Breast epithelium (tissue), 4 donors: ENCODE measurements at regions not wholly inside any gene's neighbourhood (a gene's known extent, or its start where the extent isn't known, plus 50 kb on each side); places are given as distances from the start of the nearest gene placed in this dataset.

Source experiments
- DNase-seq, 2 donors: peaks; one replicate each; pipeline ENCODE4 v3.0.0-alpha.2; 2019; ENCODE audit warnings: low spot score in 2 of 2
- H3K27ac ChIP-seq, 2 donors: fragments of 200-600 bp; sonication (generic) in 1 of 2; one replicate each; pipeline ENCODE4 v1.5.1; 2016 to 2019; ENCODE audit warnings: mild to moderate bottlenecking in 1 of 2
- H3K27me3 ChIP-seq, 2 donors: fragments of 200-600 bp; sonication (generic) in 1 of 2; one replicate each; pipeline versions ENCODE4 v1.5.1 to v1.6.0; 2017 to 2019; ENCODE audit warnings: control low read depth in 1 of 2, mild to moderate bottlenecking in 1 of 2
- H3K36me3 ChIP-seq: fragments of 200-600 bp; one replicate; pipeline ENCODE4 v1.5.1; 2019
- H3K4me1 ChIP-seq, 2 donors: fragments of 200-600 bp; sonication (generic); one replicate each; pipeline ENCODE4 v1.5.1; 2016 to 2019; ENCODE audit warnings: control low read depth in 1 of 2
- H3K4me3 ChIP-seq, 3 donors: fragments of 200-600 bp; sonication (generic); 1 replicate in 2 of 3; 2 replicates in 1 of 3; pipeline ENCODE4 v1.5.1; 2016 to 2019; ENCODE audit warnings: mild to moderate bottlenecking in 3 of 3, moderate library complexity in 2 of 3
- H3K9me3 ChIP-seq, 2 donors: fragments of 200-600 bp; sonication (generic) in 1 of 2; one replicate each; pipeline ENCODE4 v1.5.1; 2016 to 2019; ENCODE audit warnings: control low read depth in 1 of 2
- CTCF ChIP-seq, 3 donors: fragments of 450-650 bp; IDR thresholded peaks; one replicate each; pipeline ENCODE4 v1.5.1; 2016 to 2017; ENCODE audit warnings: antibody characterized with exemption in 3 of 3, mild to moderate bottlenecking in 3 of 3, moderate library complexity in 3 of 3
- POLR2A ChIP-seq: fragments of 450-650 bp; IDR thresholded peaks from one replicate; pipeline ENCODE4 v1.6.1; 2016; ENCODE audit warnings: antibody characterized with exemption, mild to moderate bottlenecking, moderate library complexity
- POLR2AphosphoS5 ChIP-seq, 3 donors: sonication (generic); formaldehyde crosslinking; IDR thresholded peaks; one replicate each; pipeline ENCODE4 v1.6.1; 2017; ENCODE audit warnings: antibody characterized with exemption in 3 of 3
- intact Hi-C: fragments of 100-400 bp; cut with DNase I; formaldehyde crosslinking; loops from one replicate; pipeline ENCODE4 v1.15.1; 2023; ENCODE audit warnings: low total_unique reads

- Histone ChIP-seq H3K4me1 (no peaks in the 10 kb centered on the region), H3K9me3 (no peaks in the 10 kb centered on the region), H3K27me3 (peaks cover 0 to 4% of the 10 kb centered on the region in 2 donors), H3K36me3 (no peaks in the 10 kb centered on the region), H3K27ac (no peak overlapping the region), H3K4me3 (no peak overlapping the region)
- no peak for DNase-seq
- TF ChIP-seq CTCF (IDR thresholded peaks at IDR 0.05) (no peak), POLR2A (no peak), POLR2AphosphoS5 (IDR thresholded peaks at IDR 0.05) (no peak)
- intact Hi-C loops: no loop called here
These were observed 53.0 kb upstream of the DAZL start for GRCh38 chr3:16658004-16658924.

GRCh38 chr3:16658925-16659793 is 53.9 kb upstream of the DAZL start:
- Histone ChIP-seq H3K4me3 (no peak overlapping the region), H3K27ac (no peak overlapping the region), H3K9me3 (no peaks in the 10 kb centered on the region), H3K27me3 (peaks cover 0 to 4% of the 10 kb centered on the region in 2 donors), H3K4me1 (no peaks in the 10 kb centered on the region), H3K36me3 (no peaks in the 10 kb centered on the region)
- TF ChIP-seq POLR2A: no peak
- no peak for TF ChIP-seq CTCF (IDR thresholded peaks at IDR 0.05)
- no peak for TF ChIP-seq POLR2AphosphoS5 (IDR thresholded peaks at IDR 0.05)
- no peak for DNase-seq
- intact Hi-C loops: no loop called here

GRCh38 chr3:16663854-16664712 is 58.9 kb upstream of the DAZL start:
- TF ChIP-seq POLR2AphosphoS5 (IDR thresholded peaks at IDR 0.05): no peak
- TF ChIP-seq POLR2A: no peak
- no peak for TF ChIP-seq CTCF (IDR thresholded peaks at IDR 0.05)
- intact Hi-C loops: no loop called here
- H3K27ac ChIP-seq: no peak overlapping the region

GRCh38 chr3:16665282-16665741 is 60.1 kb upstream of the DAZL start:
- Histone ChIP-seq H3K4me1 (no peaks in the 10 kb centered on the region), H3K36me3 (no peaks in the 10 kb centered on the region), H3K27me3 (peaks cover 0 to 4% of the 10 kb centered on the region in 2 donors), H3K4me3 (no peak overlapping the region), H3K27ac (no peak overlapping the region), H3K9me3 (no peaks in the 10 kb centered on the region)
- TF ChIP-seq POLR2A (no peak), CTCF (IDR thresholded peaks at IDR 0.05) (no peak), POLR2AphosphoS5 (IDR thresholded peaks at IDR 0.05) (no peak)
- intact Hi-C loops: loop anchor here (5.0 kb wide), 1 partner anchor 633 kb away; no protein-coding TSS in a partner anchor
- DNase-seq: no peak

More at GRCh38 chr3:16663854-16664712, 58.9 kb upstream of the DAZL start:
- Histone ChIP-seq H3K4me3 (peak overlapping the region in 1 of 3 donors; percentile 11), H3K36me3 (no peaks in the 10 kb centered on the region), H3K4me1 (no peaks in the 10 kb centered on the region), H3K9me3 (no peaks in the 10 kb centered on the region), H3K27me3 (peaks cover 0 to 4% of the 10 kb centered on the region in 2 donors)
- no peak for DNase-seq
